Naive thymus-derived CD8-positive, alpha-beta T cell (primary cell): ENCODE measurements at regions not wholly inside any gene's neighbourhood (a gene's known extent, or its start where the extent isn't known, plus 50 kb on each side); places are given as distances from the start of the nearest gene placed in this dataset.

Experiments used
- ATAC-seq, 2 donors: fragments of 150-1000 bp; cut with Tn5 transposase in 1 of 2; sonication (Bioruptor Pico), chemical (Tn5 transposase) in 1 of 2; 1 replicate in 1 of 2; 2 replicates in 1 of 2; pipeline ENCODE4 v1.10.0; 2021; ENCODE audit warnings: mild to moderate bottlenecking in 2 of 2, moderate library complexity in 2 of 2
- POLR2A ChIA-PET: fragments of 350-600 bp; sonication (Branson Sonifier 250); formaldehyde crosslinking; loops from one replicate; lab custom pipeline; 2021; ENCODE audit warnings: antibody characterized with exemption; lab: Charles Lee
- DNase-seq, 10 donors: peaks; one replicate each; pipeline versions ENCODE4 v3.0.0 to v3.0.0-alpha.2; 2020 to 2022
- H3K27ac Mint-ChIP-seq, 10 donors: one replicate each; pipeline ENCODE4 v1.8.0; 2020 to 2022; ENCODE audit warnings: mild to moderate bottlenecking in 10 of 10, mixed read lengths in 10 of 10, moderate library complexity in 4 of 10, inconsistent platforms in 1 of 10
- H3K27me3 Mint-ChIP-seq, 5 donors: one replicate each; pipeline ENCODE4 v1.8.0; 2021 to 2022; ENCODE audit warnings: mixed read lengths in 5 of 5
- H3K36me3 Mint-ChIP-seq, 3 donors: one replicate each; pipeline ENCODE4 v1.8.0; 2020 to 2022; ENCODE audit warnings: mixed read lengths in 3 of 3, mild to moderate bottlenecking in 2 of 3, inconsistent platforms in 1 of 3
- H3K4me1 Mint-ChIP-seq, 4 donors: one replicate each; pipeline ENCODE4 v1.8.0; 2021 to 2022; ENCODE audit warnings: mixed read lengths in 4 of 4
- H3K4me3 Mint-ChIP-seq, 10 donors: one replicate each; pipeline ENCODE4 v1.8.0; 2020 to 2022; ENCODE audit warnings: mild to moderate bottlenecking in 10 of 10, mixed read lengths in 10 of 10, moderate library complexity in 6 of 10, inconsistent platforms in 1 of 10
- H3K9me3 Mint-ChIP-seq, 9 donors: one replicate each; pipeline ENCODE4 v1.8.0; 2020 to 2022; ENCODE audit warnings: mixed read lengths in 9 of 9, mild to moderate bottlenecking in 3 of 9, inconsistent platforms in 1 of 9, moderate library complexity in 1 of 9

GRCh38 chr7:118684796-118685195 is 460.3 kb downstream of the ANKRD7 start:
- H3K36me3 Mint-ChIP-seq, result no peaks in the 10 kb centered on the region
- no peaks in the 10 kb centered on the region for H3K27me3 Mint-ChIP-seq
- H3K4me1 Mint-ChIP-seq, result no peaks in the 10 kb centered on the region

GRCh38 chr7:118689403-118689802 is 464.9 kb downstream of the ANKRD7 start:
- Mint-ChIP-seq H3K9me3 (peaks cover 0 to 8% (median 0%) of the 10 kb centered on the region in 9 donors), H3K4me3 (no peak overlapping the region), H3K36me3 (no peaks in the 10 kb centered on the region), H3K4me1 (no peaks in the 10 kb centered on the region), H3K27ac (no peak overlapping the region), H3K27me3 (no peaks in the 10 kb centered on the region)
- DNase-seq (no peak), ATAC-seq (no peak)
- POLR2A ChIA-PET, result no interaction called here

More at GRCh38 chr7:118684796-118685195, 460.3 kb downstream of the ANKRD7 start:
- ATAC-seq (no peak), DNase-seq (no peak)
- H3K4me3 Mint-ChIP-seq, result no peak overlapping the region
- H3K9me3 Mint-ChIP-seq, result peaks cover 0 to 20% (median 0%) of the 10 kb centered on the region in 9 donors
- H3K27ac Mint-ChIP-seq, result no peak overlapping the region
- POLR2A ChIA-PET, result no interaction called here

GRCh38 chr7:118696879-118697278 is 472.4 kb downstream of the ANKRD7 start:
- Mint-ChIP-seq H3K9me3 (peaks cover 0 to 14% (median 0%) of the 10 kb centered on the region in 9 donors), H3K36me3 (no peaks in the 10 kb centered on the region), H3K4me3 (no peak overlapping the region), H3K27me3 (no peaks in the 10 kb centered on the region), H3K4me1 (no peaks in the 10 kb centered on the region), H3K27ac (no peak overlapping the region)
- POLR2A ChIA-PET, result no interaction called here
- no peak for DNase-seq
- ATAC-seq, result no peak

- H3K9me3 Mint-ChIP-seq, result peaks cover 0 to 14% (median 0%) of the 10 kb centered on the region in 9 donors
- DNase-seq (no peak), ATAC-seq (no peak)
- no peaks in the 10 kb centered on the region for H3K36me3 Mint-ChIP-seq
- H3K4me3 Mint-ChIP-seq, result no peak overlapping the region
- H3K27ac Mint-ChIP-seq, result no peak overlapping the region
- no peaks in the 10 kb centered on the region for H3K4me1 Mint-ChIP-seq
- H3K27me3 Mint-ChIP-seq, result no peaks in the 10 kb centered on the region
- POLR2A ChIA-PET, result no interaction called here
These were observed 474.7 kb downstream of the ANKRD7 start for GRCh38 chr7:118699222-118699621.

- ATAC-seq, result no peak
- no peak overlapping the region for H3K4me3 Mint-ChIP-seq
- no peak for DNase-seq
- no peak overlapping the region for H3K27ac Mint-ChIP-seq
- no peaks in the 10 kb centered on the region for H3K36me3 Mint-ChIP-seq
- POLR2A ChIA-PET, result no interaction called here
- H3K9me3 Mint-ChIP-seq, result peaks cover 0 to 5% (median 0%) of the 10 kb centered on the region in 9 donors
- no peaks in the 10 kb centered on the region for H3K4me1 Mint-ChIP-seq
- no peaks in the 10 kb centered on the region for H3K27me3 Mint-ChIP-seq
These were observed 484.2 kb downstream of the ANKRD7 start for GRCh38 chr7:118708741-118709140.

GRCh38 chr7:118711688-118712087 is 487.2 kb downstream of the ANKRD7 start:
- Mint-ChIP-seq H3K36me3 (no peaks in the 10 kb centered on the region), H3K9me3 (peaks cover 0 to 3% (median 0%) of the 10 kb centered on the region in 9 donors), H3K27ac (no peak overlapping the region), H3K27me3 (no peaks in the 10 kb centered on the region), H3K4me1 (no peaks in the 10 kb centered on the region), H3K4me3 (no peak overlapping the region)
- POLR2A ChIA-PET, result no interaction called here
- no peak for ATAC-seq
- no peak for DNase-seq

GRCh38 chr7:118713039-118713438 is 488.5 kb downstream of the ANKRD7 start:
- POLR2A ChIA-PET, result no interaction called here
- H3K27ac Mint-ChIP-seq, result no peak overlapping the region
- no peaks in the 10 kb centered on the region for H3K4me1 Mint-ChIP-seq
- no peaks in the 10 kb centered on the region for H3K36me3 Mint-ChIP-seq
- peaks cover 0 to 3% (median 0%) of the 10 kb centered on the region in 9 donors for H3K9me3 Mint-ChIP-seq
- no peak for DNase-seq
- no peaks in the 10 kb centered on the region for H3K27me3 Mint-ChIP-seq
- no peak overlapping the region for H3K4me3 Mint-ChIP-seq
- ATAC-seq, result no peak

- Mint-ChIP-seq H3K9me3 (peaks cover 0 to 12% (median 3%) of the 10 kb centered on the region in 9 donors), H3K4me1 (no peaks in the 10 kb centered on the region), H3K27me3 (no peaks in the 10 kb centered on the region), H3K4me3 (no peak overlapping the region), H3K36me3 (no peaks in the 10 kb centered on the region), H3K27ac (no peak overlapping the region)
- ATAC-seq (no peak), DNase-seq (no peak)
- POLR2A ChIA-PET, result no interaction called here
These were observed 496.1 kb downstream of the ANKRD7 start for GRCh38 chr7:118720632-118721031.

- no peak for ATAC-seq
These were observed 507.4 kb downstream of the ANKRD7 start for GRCh38 chr7:118731854-118732253.

GRCh38 chr7:118734541-118734940 is 510.0 kb downstream of the ANKRD7 start:
- H3K36me3 Mint-ChIP-seq, result no peaks in the 10 kb centered on the region
- DNase-seq (no peak), ATAC-seq (no peak)
- H3K27me3 Mint-ChIP-seq, result no peaks in the 10 kb centered on the region
- H3K4me1 Mint-ChIP-seq, result no peaks in the 10 kb centered on the region
- no peak overlapping the region for H3K4me3 Mint-ChIP-seq
- no peak overlapping the region for H3K27ac Mint-ChIP-seq
- peaks cover 0 to 18% (median 5%) of the 10 kb centered on the region in 9 donors for H3K9me3 Mint-ChIP-seq
- POLR2A ChIA-PET, result no interaction called here

More at GRCh38 chr7:118731854-118732253, 507.4 kb downstream of the ANKRD7 start:
- peaks cover 0 to 20% (median 5%) of the 10 kb centered on the region in 9 donors for H3K9me3 Mint-ChIP-seq
- DNase-seq, result no peak
- no peak overlapping the region for H3K4me3 Mint-ChIP-seq
- H3K4me1 Mint-ChIP-seq, result no peaks in the 10 kb centered on the region
- POLR2A ChIA-PET, result no interaction called here
- H3K27ac Mint-ChIP-seq, result no peak overlapping the region
- no peaks in the 10 kb centered on the region for H3K36me3 Mint-ChIP-seq
- no peaks in the 10 kb centered on the region for H3K27me3 Mint-ChIP-seq

GRCh38 chr7:118735441-118735840 is 510.9 kb downstream of the ANKRD7 start:
- ATAC-seq (no peak), DNase-seq (no peak)
- Mint-ChIP-seq H3K4me1 (no peaks in the 10 kb centered on the region), H3K9me3 (peaks cover 0 to 22% (median 6%) of the 10 kb centered on the region in 9 donors), H3K4me3 (no peak overlapping the region), H3K27me3 (no peaks in the 10 kb centered on the region), H3K27ac (no peak overlapping the region), H3K36me3 (no peaks in the 10 kb centered on the region)
- POLR2A ChIA-PET, result no interaction called here

GRCh38 chr7:118737935-118738334 is 513.4 kb downstream of the ANKRD7 start:
- no peak overlapping the region for H3K4me3 Mint-ChIP-seq
- H3K27me3 Mint-ChIP-seq, result no peaks in the 10 kb centered on the region
- POLR2A ChIA-PET, result no interaction called here
- DNase-seq (no peak), ATAC-seq (no peak)
- H3K27ac Mint-ChIP-seq, result no peak overlapping the region
- H3K4me1 Mint-ChIP-seq, result no peaks in the 10 kb centered on the region
- H3K9me3 Mint-ChIP-seq, result peaks cover 0 to 24% (median 6%) of the 10 kb centered on the region in 9 donors
- H3K36me3 Mint-ChIP-seq, result no peaks in the 10 kb centered on the region

GRCh38 chr7:118745927-118746326 is 521.4 kb downstream of the ANKRD7 start:
- peaks cover 0 to 19% (median 3%) of the 10 kb centered on the region in 9 donors for H3K9me3 Mint-ChIP-seq
- no peaks in the 10 kb centered on the region for H3K27me3 Mint-ChIP-seq
- no peaks in the 10 kb centered on the region for H3K36me3 Mint-ChIP-seq
- ATAC-seq (no peak), DNase-seq (no peak)
- POLR2A ChIA-PET, result no interaction called here
- no peak overlapping the region for H3K27ac Mint-ChIP-seq
- no peaks in the 10 kb centered on the region for H3K4me1 Mint-ChIP-seq
- H3K4me3 Mint-ChIP-seq, result no peak overlapping the region

GRCh38 chr7:118747473-118747872 is 523.0 kb downstream of the ANKRD7 start:
- Mint-ChIP-seq H3K9me3 (peaks cover 0 to 17% (median 4%) of the 10 kb centered on the region in 9 donors), H3K27me3 (no peaks in the 10 kb centered on the region), H3K4me3 (no peak overlapping the region), H3K27ac (no peak overlapping the region), H3K4me1 (no peaks in the 10 kb centered on the region), H3K36me3 (no peaks in the 10 kb centered on the region)
- ATAC-seq (no peak), DNase-seq (no peak)
- POLR2A ChIA-PET, result no interaction called here
